Stimulated activated naive B cell treated with anti-CD40 and anti-IgM and Interleukin-4, amounts not matched to agents 10 μg/mL and 1 μg/mL and 100 μg/mL, for 72 hours (primary cell): ENCODE measurements at regions not wholly inside any gene's neighbourhood (a gene's known extent, or its start where the extent isn't known, plus 50 kb on each side); places are given as distances from the start of the nearest gene placed in this dataset.
"Not testable (repeated sequence)": the region's sequence is repeated elsewhere in the genome, so short reads cannot be mapped to it uniquely, and the experiment has no call there.

Experiments
- ATAC-seq, 2 donors: fragments of 150-1000 bp; cut with Tn5 transposase; replicated peaks; 2 replicates each; pipeline ENCODE4 v1.10.0; 2021; ENCODE audit warnings: moderate library complexity in 1 of 2
- DNase-seq: peaks from one replicate; pipeline ENCODE4 v3.0.0; 2021
- H3K27ac Mint-ChIP-seq: one replicate; pipeline ENCODE4 v1.8.0; 2022; ENCODE audit warnings: mild to moderate bottlenecking, mixed read lengths
- H3K27me3 Mint-ChIP-seq, 2 donors: one replicate each; pipeline ENCODE4 v1.8.0; 2022; ENCODE audit warnings: mixed read lengths in 2 of 2
- H3K36me3 Mint-ChIP-seq, 2 donors: one replicate each; pipeline ENCODE4 v1.8.0; 2022; ENCODE audit warnings: mixed read lengths in 2 of 2, mild to moderate bottlenecking in 1 of 2
- H3K4me1 Mint-ChIP-seq, 2 donors: one replicate each; pipeline ENCODE4 v1.8.0; 2022; ENCODE audit warnings: mixed read lengths in 2 of 2, mild to moderate bottlenecking in 1 of 2
- H3K4me3 Mint-ChIP-seq, 2 donors: one replicate each; pipeline ENCODE4 v1.8.0; 2022; ENCODE audit warnings: mild to moderate bottlenecking in 2 of 2, mixed read lengths in 2 of 2, moderate library complexity in 1 of 2
- H3K9me3 Mint-ChIP-seq, 2 donors: one replicate each; pipeline ENCODE4 v1.8.0; 2022; ENCODE audit warnings: mixed read lengths in 2 of 2, mild to moderate bottlenecking in 1 of 2

GRCh38 chrY:21782174-21782860 lies 112.0 kb downstream of the RBMY1D start:
- not testable (repeated sequence) for H3K27ac Mint-ChIP-seq, H3K27me3 Mint-ChIP-seq, H3K4me1 Mint-ChIP-seq, H3K9me3 Mint-ChIP-seq, H3K4me3 Mint-ChIP-seq, H3K36me3 Mint-ChIP-seq, DNase-seq, ATAC-seq

- DNase-seq = no peak
- no peaks in the 10 kb centered on the region for H3K9me3 Mint-ChIP-seq
- no peaks in the 10 kb centered on the region for H3K36me3 Mint-ChIP-seq
- H3K4me1 Mint-ChIP-seq = no peaks in the 10 kb centered on the region
- no peaks in the 10 kb centered on the region for H3K27me3 Mint-ChIP-seq
- H3K4me3 Mint-ChIP-seq = no peak overlapping the region
- H3K27ac Mint-ChIP-seq = no peak overlapping the region
- no peak for ATAC-seq
These were observed 80.7 kb downstream of the RBMY1D start for GRCh38 chrY:21813484-21814233.

- ATAC-seq (no peak), DNase-seq (no peak)
- Mint-ChIP-seq H3K4me1 (no peaks in the 10 kb centered on the region), H3K4me3 (no peak overlapping the region), H3K36me3 (no peaks in the 10 kb centered on the region), H3K27me3 (no peaks in the 10 kb centered on the region), H3K9me3 (no peaks in the 10 kb centered on the region), H3K27ac (no peak overlapping the region)
These were observed 79.8 kb downstream of the RBMY1D start for GRCh38 chrY:21814491-21814890.

GRCh38 chrY:21821881-21822280 lies 72.4 kb downstream of the RBMY1D start:
- Mint-ChIP-seq H3K4me3 (no peak overlapping the region), H3K36me3 (no peaks in the 10 kb centered on the region), H3K9me3 (no peaks in the 10 kb centered on the region), H3K4me1 (no peaks in the 10 kb centered on the region), H3K27me3 (no peaks in the 10 kb centered on the region), H3K27ac (no peak overlapping the region)
- DNase-seq (no peak), ATAC-seq (no peak)

- H3K9me3 Mint-ChIP-seq = no peaks in the 10 kb centered on the region
- no peaks in the 10 kb centered on the region for H3K4me1 Mint-ChIP-seq
- DNase-seq (no peak), ATAC-seq (no peak)
- no peaks in the 10 kb centered on the region for H3K27me3 Mint-ChIP-seq
- H3K27ac Mint-ChIP-seq = no peak overlapping the region
- H3K4me3 Mint-ChIP-seq = no peak overlapping the region
- H3K36me3 Mint-ChIP-seq = no peaks in the 10 kb centered on the region
These were observed 66.7 kb downstream of the RBMY1D start for GRCh38 chrY:21827593-21827992.
